Upper lobe of left lung (tissue), 6 donors: ENCODE measurements at regions not wholly inside any gene's neighbourhood (a gene's known extent, or its start where the extent isn't known, plus 50 kb on each side); places are given as distances from the start of the nearest gene placed in this dataset.

Source experiments
- ATAC-seq, 2 donors: fragments of 200-7000 bp; cut with Tn5 transposase; one replicate each; pipeline ENCODE4 v1.9.1; 2022; ENCODE audit warnings: mild to moderate bottlenecking in 2 of 2, moderate library complexity in 2 of 2; ENCODE audit not compliant: low FRiP score in 2 of 2
- DNase-seq, 2 donors: peaks; one replicate each; pipeline ENCODE4 v3.0.0-alpha.2; 2019 to 2020
- H3K27ac ChIP-seq, 4 donors: fragments of 200-600 bp; sonication (generic); one replicate each; pipeline ENCODE4 v1.5.1; 2016 to 2019
- H3K27me3 ChIP-seq, 4 donors: fragments of 200-600 bp; sonication (generic); one replicate each; pipeline ENCODE4 v1.5.1; 2017 to 2019
- H3K36me3 ChIP-seq, 4 donors: fragments of 200-600 bp; sonication (generic); one replicate each; pipeline ENCODE4 v1.5.1; 2016 to 2019
- H3K4me1 ChIP-seq, 4 donors: fragments of 200-600 bp; sonication (generic); one replicate each; pipeline ENCODE4 v1.5.1; 2018 to 2019
- H3K4me3 ChIP-seq, 4 donors: fragments of 200-600 bp; sonication (generic); one replicate each; pipeline ENCODE4 v1.5.1; 2017 to 2019; ENCODE audit warnings: mild to moderate bottlenecking in 2 of 4, moderate library complexity in 1 of 4
- H3K9me3 ChIP-seq, 4 donors: fragments of 200-600 bp; sonication (generic); one replicate each; pipeline ENCODE4 v1.5.1; 2018 to 2019
- EP300 ChIP-seq, 4 donors: sonication (generic); formaldehyde crosslinking; IDR thresholded peaks; one replicate each; pipeline ENCODE4 v1.5.1; 2017; ENCODE audit warnings: antibody characterized with exemption in 4 of 4, control low read depth in 2 of 4
- POLR2A ChIP-seq, 4 donors: fragments of 450-650 bp; IDR thresholded peaks; one replicate each; pipeline ENCODE4 v1.5.1; 2016 to 2017; ENCODE audit warnings: antibody characterized with exemption in 4 of 4, mild to moderate bottlenecking in 2 of 4
- POLR2AphosphoS5 ChIP-seq, 2 donors: sonication (generic); formaldehyde crosslinking; IDR thresholded peaks; one replicate each; pipeline ENCODE4 v1.5.1; 2017; ENCODE audit warnings: antibody characterized with exemption in 2 of 2
- WGBS, 2 donors: methylation state at CpG; one replicate each; pipeline ENCODE4 v1.1.5; 2017 to 2018; 5-methylcytosine and 5-hydroxymethylcytosine counted together
- TF ChIP-seq, protein P1 (sequence below), 6 experiments: fragments of 450-650 bp in 4 of 6; fragments of 200-600 bp in 2 of 6; sonication (generic) in 2 of 6; IDR thresholded peaks; one replicate each; pipeline ENCODE4 v1.5.1; 2016 to 2019; ENCODE audit warnings: antibody characterized with exemption in 6 of 6
- donor health status: DM: no; HTN: no; CAD: no; lungs with moderate emphysema.
- donor health status: DM: no; HTN: yes; CAD: no; lungs with severe emphysema.

- Histone ChIP-seq H3K27me3 (no peaks in the 10 kb centered on the region), H3K27ac (no peak overlapping the region), H3K4me3 (no peak overlapping the region), H3K4me1 (no peaks in the 10 kb centered on the region), H3K9me3 (no peaks in the 10 kb centered on the region), H3K36me3 (no peaks in the 10 kb centered on the region)
- 79 to 90% methylated on average over 3 of the region's 3 CpGs for WGBS, 2 donors
- no peak for ATAC-seq
- no peak for DNase-seq
- TF ChIP-seq EP300 (IDR thresholded peaks at IDR 0.05) (no peak), POLR2A (IDR thresholded peaks at IDR 0.05) (no peak), POLR2AphosphoS5 (IDR thresholded peaks at IDR 0.05) (no peak)
- TF ChIP-seq, protein P1, sequence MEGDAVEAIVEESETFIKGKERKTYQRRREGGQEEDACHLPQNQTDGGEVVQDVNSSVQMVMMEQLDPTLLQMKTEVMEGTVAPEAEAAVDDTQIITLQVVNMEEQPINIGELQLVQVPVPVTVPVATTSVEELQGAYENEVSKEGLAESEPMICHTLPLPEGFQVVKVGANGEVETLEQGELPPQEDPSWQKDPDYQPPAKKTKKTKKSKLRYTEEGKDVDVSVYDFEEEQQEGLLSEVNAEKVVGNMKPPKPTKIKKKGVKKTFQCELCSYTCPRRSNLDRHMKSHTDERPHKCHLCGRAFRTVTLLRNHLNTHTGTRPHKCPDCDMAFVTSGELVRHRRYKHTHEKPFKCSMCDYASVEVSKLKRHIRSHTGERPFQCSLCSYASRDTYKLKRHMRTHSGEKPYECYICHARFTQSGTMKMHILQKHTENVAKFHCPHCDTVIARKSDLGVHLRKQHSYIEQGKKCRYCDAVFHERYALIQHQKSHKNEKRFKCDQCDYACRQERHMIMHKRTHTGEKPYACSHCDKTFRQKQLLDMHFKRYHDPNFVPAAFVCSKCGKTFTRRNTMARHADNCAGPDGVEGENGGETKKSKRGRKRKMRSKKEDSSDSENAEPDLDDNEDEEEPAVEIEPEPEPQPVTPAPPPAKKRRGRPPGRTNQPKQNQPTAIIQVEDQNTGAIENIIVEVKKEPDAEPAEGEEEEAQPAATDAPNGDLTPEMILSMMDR (IDR thresholded peaks at IDR 0.05) = no peak
Observed at GRCh38 chr12:107364875-107365518, 271.6 kb upstream of the CRY1 start.

- TF ChIP-seq EP300 (IDR thresholded peaks at IDR 0.05) = no peak
- TF ChIP-seq POLR2A (IDR thresholded peaks at IDR 0.05) = no peak
- TF ChIP-seq, protein P1 (IDR thresholded peaks at IDR 0.05) = no peak
- no peak for TF ChIP-seq POLR2AphosphoS5 (IDR thresholded peaks at IDR 0.05)
- WGBS, 2 donors = 70 to 74% methylated on average over 3 of the region's 3 CpGs
- H3K27ac ChIP-seq = no peak overlapping the region
- no peak overlapping the region for H3K4me3 ChIP-seq
- ATAC-seq (no peak), DNase-seq (no peak)
- H3K9me3 ChIP-seq = no peaks in the 10 kb centered on the region
- no peaks in the 10 kb centered on the region for H3K27me3 ChIP-seq
- no peaks in the 10 kb centered on the region for H3K4me1 ChIP-seq
- H3K36me3 ChIP-seq = no peaks in the 10 kb centered on the region
Observed at GRCh38 chr12:107365703-107366102, 272.4 kb upstream of the CRY1 start.

- ATAC-seq = no peak
- TF ChIP-seq, protein P1 (IDR thresholded peaks at IDR 0.05) = no peak
- TF ChIP-seq POLR2A (IDR thresholded peaks at IDR 0.05) (no peak), EP300 (IDR thresholded peaks at IDR 0.05) (no peak), POLR2AphosphoS5 (IDR thresholded peaks at IDR 0.05) (no peak)
- WGBS, 2 donors = 88 to 93% methylated on average over 2 of the region's 2 CpGs
Observed at GRCh38 chr12:107366322-107366721, 273.0 kb upstream of the CRY1 start.

DNA sequence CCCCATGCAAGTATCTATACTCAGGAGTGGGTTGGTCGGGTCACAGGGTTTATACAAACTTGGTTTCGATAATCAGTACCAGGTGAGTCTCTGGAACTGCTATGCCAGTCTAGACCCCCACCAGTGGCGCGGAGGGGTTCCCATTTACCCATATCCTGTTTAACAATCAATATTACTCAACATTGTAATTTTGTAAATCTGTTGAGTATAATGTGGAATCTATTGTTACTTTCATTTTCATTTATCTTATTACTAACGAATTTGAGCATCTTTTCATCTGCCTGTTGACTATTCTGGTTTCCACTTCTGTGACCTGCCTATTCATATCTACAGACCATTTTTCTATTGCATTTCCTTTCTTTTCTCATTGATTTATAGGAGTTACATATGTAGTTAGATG, 275.2 kb upstream of the CRY1 start:
- H3K36me3 ChIP-seq = no peaks in the 10 kb centered on the region
- H3K9me3 ChIP-seq = no peaks in the 10 kb centered on the region
- no peak overlapping the region for H3K4me3 ChIP-seq
- ATAC-seq (no peak), DNase-seq (no peak)
- peaks cover 0 to 5% (median 0%) of the 10 kb centered on the region in 4 donors for H3K4me1 ChIP-seq
- no peaks in the 10 kb centered on the region for H3K27me3 ChIP-seq
- TF ChIP-seq POLR2AphosphoS5 (IDR thresholded peaks at IDR 0.05) = no peak
- TF ChIP-seq EP300 (IDR thresholded peaks at IDR 0.05) = no peak
- TF ChIP-seq, protein P1 (IDR thresholded peaks at IDR 0.05) = no peak
- TF ChIP-seq POLR2A (IDR thresholded peaks at IDR 0.05) = no peak
- WGBS, 2 donors = 71 to 73% methylated on average over 5 of the region's 5 CpGs
- H3K27ac ChIP-seq = no peak overlapping the region

More at GRCh38 chr12:107366322-107366721, 273.0 kb upstream of the CRY1 start:
- H3K27me3 ChIP-seq = no peaks in the 10 kb centered on the region
- no peaks in the 10 kb centered on the region for H3K36me3 ChIP-seq
- H3K4me3 ChIP-seq = no peak overlapping the region
- no peak overlapping the region for H3K27ac ChIP-seq
- no peaks in the 10 kb centered on the region for H3K9me3 ChIP-seq
- no peak for DNase-seq
- H3K4me1 ChIP-seq = no peaks in the 10 kb centered on the region

DNA sequence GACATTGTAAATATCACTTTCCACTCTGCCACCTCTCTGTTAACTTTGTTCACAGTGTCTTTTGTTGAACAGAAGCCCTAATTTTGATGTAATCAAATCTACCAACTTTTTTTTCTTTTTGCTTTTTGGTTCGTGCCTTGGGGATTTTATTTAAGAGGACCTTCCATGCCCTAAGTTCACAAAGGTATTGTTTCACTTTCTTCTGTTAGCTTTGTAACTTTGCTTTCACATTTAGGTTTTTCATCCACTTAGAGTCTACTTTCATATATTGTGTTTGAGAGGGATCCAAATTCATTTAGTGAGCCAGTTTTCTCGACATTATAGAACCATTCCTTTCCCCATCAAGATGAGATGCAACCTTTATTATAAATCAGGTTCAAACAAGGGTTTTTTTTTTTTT, 275.7 kb upstream of the CRY1 start:
- ATAC-seq = no peak
- H3K36me3 ChIP-seq = no peaks in the 10 kb centered on the region
- H3K9me3 ChIP-seq = no peaks in the 10 kb centered on the region
- no peak overlapping the region for H3K4me3 ChIP-seq
- WGBS, 2 donors = 63 to 67% methylated on average over 2 of the region's 2 CpGs
- H3K27me3 ChIP-seq = no peaks in the 10 kb centered on the region
- H3K4me1 ChIP-seq = peaks cover 0 to 5% (median 0%) of the 10 kb centered on the region in 4 donors
- TF ChIP-seq, protein P1 (IDR thresholded peaks at IDR 0.05) = no peak
- TF ChIP-seq EP300 (IDR thresholded peaks at IDR 0.05) = no peak
- TF ChIP-seq POLR2A (IDR thresholded peaks at IDR 0.05) = no peak
- no peak for TF ChIP-seq POLR2AphosphoS5 (IDR thresholded peaks at IDR 0.05)
- no peak for DNase-seq
- no peak overlapping the region for H3K27ac ChIP-seq
